ENCODE measurements at regions not wholly inside any gene's neighbourhood (a gene's known extent, or its start where the extent isn't known, plus 50 kb on each side); places are given as distances from the start of the nearest gene placed in this dataset.
"Not testable (repeated sequence)": the region's sequence is repeated elsewhere in the genome, so short reads cannot be mapped to it uniquely, and the experiment has no call there.

DNA sequence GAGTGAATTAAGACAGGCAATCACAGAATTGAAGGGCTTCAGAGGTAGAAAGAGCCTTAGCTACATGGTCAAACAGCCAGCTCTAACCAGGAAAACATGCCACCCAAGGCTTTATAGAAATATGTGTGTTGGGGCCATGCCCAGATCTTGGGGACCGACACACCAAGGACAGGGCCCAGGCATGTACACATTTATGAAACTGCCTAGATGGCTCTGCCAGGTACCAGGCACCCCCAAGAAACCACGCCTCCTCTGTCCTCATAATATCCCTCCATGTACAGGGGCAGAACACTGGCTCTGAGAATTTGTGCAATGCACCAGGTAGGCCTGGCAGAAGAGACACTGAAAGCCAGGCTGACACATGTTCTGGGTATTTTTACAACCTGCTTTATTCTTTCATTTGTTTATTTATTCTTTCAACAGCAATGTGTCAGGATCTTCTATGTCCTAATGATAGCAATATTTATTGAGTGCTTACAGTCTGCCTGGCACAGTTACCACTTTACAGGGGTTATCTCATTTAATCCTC is 137.9 kb upstream of the LSM14A start:
- Mint-ChIP-seq H3K27me3 (peaks cover 50% of the 10 kb centered on the region), H3K27ac (no peak overlapping the region), H3K4me1 (no peaks in the 10 kb centered on the region), H3K36me3 (ENCODE audit: low read depth) (no peaks in the 10 kb centered on the region), H3K4me3 (no peak overlapping the region)
- no peak for DNase-seq
- no peak for ATAC-seq
- no peaks in the 10 kb centered on the region for H3K9me3 ChIP-seq (ENCODE audit: control insufficient read depth, low read length, poor library complexity, severe bottlenecking)

DNA sequence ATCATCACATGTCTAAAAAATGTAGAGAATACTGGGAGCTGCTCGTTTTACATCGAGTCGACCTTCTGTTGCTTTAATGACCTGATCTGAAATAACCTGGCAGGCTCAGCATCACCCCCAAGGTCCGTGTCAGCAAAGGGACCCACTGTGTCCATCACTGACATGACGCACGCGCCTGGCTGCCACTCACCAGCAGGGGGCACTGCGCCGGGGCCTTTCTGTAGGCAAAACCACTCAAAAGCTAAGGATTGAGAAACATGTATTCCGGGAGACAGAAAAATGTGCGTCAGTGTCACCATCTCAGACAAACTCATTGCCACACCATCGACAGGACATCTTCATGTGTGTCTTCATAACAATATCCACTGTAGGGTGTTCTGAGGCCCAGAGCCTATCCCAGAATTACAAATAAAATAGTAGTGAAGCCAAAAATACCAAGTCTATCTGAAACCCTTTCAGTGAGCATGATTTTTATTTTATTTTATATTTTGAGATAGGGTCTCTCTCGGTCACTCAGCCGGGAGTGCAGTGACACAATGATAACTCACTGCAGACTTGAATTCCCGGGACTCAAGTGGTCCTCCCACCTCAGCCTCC is 130.3 kb upstream of the LSM14A start:
- peaks cover 2% of the 10 kb centered on the region for H3K36me3 Mint-ChIP-seq (ENCODE audit: low read depth)
- H3K27ac Mint-ChIP-seq, result no peak overlapping the region
- ATAC-seq (peak; percentile 48), DNase-seq (peak; percentile 46 to 58 (median 48))
- H3K27me3 Mint-ChIP-seq, result peaks cover 54% of the 10 kb centered on the region
- peaks cover 2% of the 10 kb centered on the region for H3K4me1 Mint-ChIP-seq
- no peaks in the 10 kb centered on the region for H3K9me3 ChIP-seq (ENCODE audit: control insufficient read depth, low read length, poor library complexity, severe bottlenecking)
- H3K4me3 Mint-ChIP-seq, result no peak overlapping the region

DNA sequence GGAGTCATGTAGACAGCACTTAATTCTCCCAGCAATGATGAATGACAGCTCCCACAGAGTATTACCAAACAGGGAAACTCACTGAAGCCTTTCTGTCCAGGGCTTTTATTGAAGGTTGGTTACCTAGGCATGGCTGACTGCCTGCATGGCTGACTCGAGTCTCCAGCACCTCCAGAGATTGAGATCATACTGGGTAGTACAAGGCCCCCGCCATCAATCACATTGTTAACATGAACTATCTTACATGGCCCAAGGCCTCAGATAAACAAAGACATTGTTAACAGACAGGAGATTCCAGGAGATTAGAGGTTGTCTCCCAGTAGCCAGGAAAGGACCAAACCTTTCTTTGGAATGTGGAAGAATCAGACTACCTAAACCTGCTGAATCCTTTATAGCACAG is 128.3 kb upstream of the LSM14A start:
- H3K27ac Mint-ChIP-seq, result no peak overlapping the region
- peaks cover 2% of the 10 kb centered on the region for H3K36me3 Mint-ChIP-seq (ENCODE audit: low read depth)
- peaks cover 67% of the 10 kb centered on the region for H3K27me3 Mint-ChIP-seq
- peaks cover 3% of the 10 kb centered on the region for H3K4me1 Mint-ChIP-seq
- ATAC-seq, result no peak
- DNase-seq, result no peak
- no peaks in the 10 kb centered on the region for H3K9me3 ChIP-seq (ENCODE audit: control insufficient read depth, low read length, poor library complexity, severe bottlenecking)
- H3K4me3 Mint-ChIP-seq, result no peak overlapping the region

DNA sequence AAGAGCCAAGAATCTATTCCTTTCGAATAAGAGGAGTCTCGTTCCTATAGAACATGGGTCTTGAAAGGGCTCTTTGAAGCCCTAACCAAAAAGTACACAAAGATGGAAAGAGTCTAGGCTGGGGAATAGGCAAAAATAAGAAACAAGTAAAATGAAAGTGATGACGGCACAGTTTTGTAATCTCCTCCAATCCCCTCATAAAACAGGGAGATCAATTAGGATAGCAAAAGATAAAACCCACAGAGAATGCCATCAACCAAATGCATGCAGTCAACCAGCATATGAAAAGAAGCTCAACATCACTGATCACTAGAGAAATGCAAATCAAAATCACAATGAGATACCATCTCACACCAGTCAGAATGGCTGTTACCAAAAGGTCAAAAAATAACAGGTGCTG is 122.4 kb upstream of the LSM14A start:
- H3K27ac Mint-ChIP-seq, result no peak overlapping the region
- H3K4me3 Mint-ChIP-seq, result no peak overlapping the region
- H3K36me3 Mint-ChIP-seq (ENCODE audit: low read depth), result no peaks in the 10 kb centered on the region
- peaks cover 60% of the 10 kb centered on the region for H3K27me3 Mint-ChIP-seq
- no peak for DNase-seq
- H3K4me1 Mint-ChIP-seq, result peaks cover 2% of the 10 kb centered on the region
- H3K9me3 ChIP-seq (ENCODE audit: control insufficient read depth, low read length, poor library complexity, severe bottlenecking), result no peaks in the 10 kb centered on the region
- ATAC-seq, result no peak

DNA sequence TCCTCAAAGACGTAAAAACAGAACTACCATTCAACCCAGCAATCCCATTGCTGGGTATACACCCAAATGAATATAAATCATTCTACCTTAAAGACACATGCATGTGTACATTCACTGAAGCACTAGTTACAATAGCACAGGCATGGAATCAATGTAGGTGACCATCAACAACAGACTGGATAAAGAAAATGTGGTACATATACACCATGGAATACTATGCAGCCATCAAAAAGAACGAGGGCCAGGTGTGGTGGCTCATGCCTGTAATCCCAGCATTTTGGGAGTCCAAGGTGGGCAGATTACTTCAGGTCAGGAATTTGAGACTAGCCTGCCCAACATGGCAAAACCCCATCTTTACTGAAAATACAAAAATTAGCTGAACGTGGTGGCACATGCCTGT is 121.9 kb upstream of the LSM14A start:
- not testable (repeated sequence) for H3K4me1 Mint-ChIP-seq; H3K27ac Mint-ChIP-seq; H3K9me3 ChIP-seq (ENCODE audit: control insufficient read depth, low read length, poor library complexity, severe bottlenecking); H3K36me3 Mint-ChIP-seq (ENCODE audit: low read depth); DNase-seq; ATAC-seq; H3K4me3 Mint-ChIP-seq
- peaks cover 59% of the 10 kb centered on the region for H3K27me3 Mint-ChIP-seq

DNA sequence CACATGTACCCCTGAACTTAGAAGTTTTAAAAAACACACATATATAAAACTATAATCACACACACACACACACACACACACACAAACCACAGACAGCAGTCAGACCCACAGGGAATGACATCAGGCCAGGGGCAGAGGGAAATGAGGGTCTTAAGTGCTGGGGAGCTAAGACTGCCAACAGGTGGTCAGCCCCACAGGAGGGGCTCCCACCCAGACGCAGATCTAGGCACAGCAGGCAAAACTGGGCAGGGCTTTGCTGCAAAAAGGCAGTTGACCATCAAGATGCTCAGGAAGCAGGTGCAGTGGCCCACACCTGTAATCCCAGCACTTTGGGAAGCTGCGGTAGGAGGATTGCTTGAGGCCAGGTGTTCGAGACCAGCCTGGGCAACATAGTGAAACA is 121.0 kb upstream of the LSM14A start:
- DNase-seq (no peak), ATAC-seq (no peak)
- Mint-ChIP-seq H3K4me1 (peaks cover 2% of the 10 kb centered on the region), H3K27me3 (peaks cover 51% of the 10 kb centered on the region), H3K27ac (no peak overlapping the region), H3K4me3 (no peak overlapping the region), H3K36me3 (ENCODE audit: low read depth) (no peaks in the 10 kb centered on the region)
- no peaks in the 10 kb centered on the region for H3K9me3 ChIP-seq (ENCODE audit: control insufficient read depth, low read length, poor library complexity, severe bottlenecking)

DNA sequence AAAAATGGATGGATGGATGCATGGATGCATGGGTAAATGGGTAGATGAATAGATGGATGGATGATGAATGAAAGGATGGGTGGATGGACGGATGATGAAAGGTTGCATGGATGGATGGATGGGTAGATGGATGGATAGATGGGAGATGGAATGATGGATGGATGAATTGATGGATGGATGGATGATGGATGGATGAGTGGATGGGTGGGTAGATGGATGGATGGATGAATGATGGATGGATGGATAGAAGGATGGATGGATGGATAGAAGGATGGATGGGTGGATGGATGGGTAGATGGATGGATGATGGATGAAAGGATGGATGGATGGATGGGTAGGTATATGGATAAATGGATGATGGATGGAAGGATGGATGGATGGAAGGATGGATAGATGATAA is 115.1 kb upstream of the LSM14A start:
- Mint-ChIP-seq H3K4me3 (no peak overlapping the region), H3K36me3 (ENCODE audit: low read depth) (no peaks in the 10 kb centered on the region), H3K4me1 (no peaks in the 10 kb centered on the region), H3K27me3 (peaks cover 20% of the 10 kb centered on the region), H3K27ac (no peak overlapping the region)
- ATAC-seq (no peak), DNase-seq (no peak)
- H3K9me3 ChIP-seq (ENCODE audit: control insufficient read depth, low read length, poor library complexity, severe bottlenecking), result no peaks in the 10 kb centered on the region

DNA sequence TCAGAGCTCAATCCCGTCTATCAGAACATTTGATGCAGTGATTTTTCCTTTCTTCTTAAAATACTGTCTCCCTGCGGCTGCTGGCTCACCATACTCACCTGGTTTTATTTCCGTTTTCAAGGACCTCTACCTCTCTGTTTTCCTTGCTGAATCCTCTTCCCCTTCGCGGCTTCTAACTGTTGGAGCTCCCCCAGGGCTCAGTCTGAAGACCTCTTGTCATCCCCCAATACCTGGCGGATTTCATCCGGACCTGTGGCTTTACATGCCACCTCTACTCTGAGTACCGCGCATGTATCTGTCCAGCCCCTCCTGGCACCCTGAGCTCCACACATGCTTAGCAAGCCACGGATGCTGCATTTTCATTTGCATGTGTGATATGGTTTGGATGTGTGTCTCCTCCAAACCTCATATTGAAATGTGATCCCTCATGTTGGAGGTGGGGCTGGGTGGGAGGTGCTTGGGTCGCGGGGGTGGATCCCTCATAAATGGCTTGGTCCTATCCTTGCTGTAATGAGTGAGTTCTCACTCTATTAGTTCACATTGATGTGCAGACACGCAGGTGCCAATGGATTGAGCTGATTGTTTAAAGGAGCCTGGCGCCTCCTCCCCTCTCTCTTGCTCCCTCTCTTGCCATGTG is 106.2 kb upstream of the LSM14A start:
- ATAC-seq, result no peak
- H3K4me3 Mint-ChIP-seq, result no peak overlapping the region
- H3K36me3 Mint-ChIP-seq (ENCODE audit: low read depth), result peaks cover 5% of the 10 kb centered on the region
- peaks cover 8% of the 10 kb centered on the region for H3K4me1 Mint-ChIP-seq
- H3K27ac Mint-ChIP-seq, result no peak overlapping the region
- no peaks in the 10 kb centered on the region for H3K9me3 ChIP-seq (ENCODE audit: control insufficient read depth, low read length, poor library complexity, severe bottlenecking)
- H3K27me3 Mint-ChIP-seq, result peaks cover 44% of the 10 kb centered on the region
- DNase-seq, result no peak

DNA sequence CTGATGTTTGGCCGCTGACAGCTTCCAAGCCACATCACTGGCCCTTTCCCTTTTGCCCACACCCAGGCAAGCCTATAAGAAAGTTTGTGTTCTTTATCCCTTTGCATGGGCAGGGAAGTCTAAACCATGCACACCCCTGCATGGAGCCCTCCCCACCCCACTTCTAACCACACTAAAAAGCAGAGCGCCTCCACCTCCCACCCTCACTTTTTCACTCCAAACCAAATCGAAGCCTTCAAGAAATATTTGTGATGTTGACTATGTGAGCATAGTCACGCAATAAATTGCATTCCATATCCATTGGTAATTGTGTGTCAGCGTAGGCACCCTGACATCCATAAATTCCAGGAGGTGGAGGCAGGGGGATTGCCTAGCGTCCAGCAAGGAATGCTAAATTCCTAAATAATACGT is 104.4 kb upstream of the LSM14A start:
- ATAC-seq, result no peak

DNA sequence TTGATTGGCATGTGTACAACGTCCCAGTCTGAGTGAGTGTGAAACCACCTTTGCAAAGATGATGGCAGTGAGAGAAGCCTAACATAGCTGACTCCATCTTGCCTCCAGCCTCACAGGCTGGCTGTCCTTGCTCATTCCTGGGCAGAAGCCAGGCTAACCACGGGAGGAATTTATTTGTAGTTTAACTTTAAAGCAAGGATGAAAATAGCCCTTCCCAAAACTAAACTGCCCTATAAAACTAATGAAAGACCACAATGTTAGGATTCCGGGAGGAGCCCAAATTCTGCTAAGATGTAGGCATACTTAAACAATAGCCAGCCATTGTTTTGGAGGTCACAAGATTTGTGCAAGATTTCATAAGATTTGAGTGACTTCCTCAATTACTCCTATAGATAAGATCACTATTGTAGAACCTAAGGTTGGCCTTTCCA is 96.6 kb upstream of the LSM14A start:
- ATAC-seq (no peak), DNase-seq (no peak)
- H3K27me3 Mint-ChIP-seq, result peaks cover 39% of the 10 kb centered on the region
- no peaks in the 10 kb centered on the region for H3K9me3 ChIP-seq (ENCODE audit: control insufficient read depth, low read length, poor library complexity, severe bottlenecking)
- H3K27ac Mint-ChIP-seq, result no peak overlapping the region
- no peak overlapping the region for H3K4me3 Mint-ChIP-seq
- H3K36me3 Mint-ChIP-seq (ENCODE audit: low read depth), result peaks cover 2% of the 10 kb centered on the region
- H3K4me1 Mint-ChIP-seq, result no peaks in the 10 kb centered on the region

More for the DNA sequence above, 104.4 kb upstream of the LSM14A start:
- peaks cover 5% of the 10 kb centered on the region for H3K36me3 Mint-ChIP-seq (ENCODE audit: low read depth)
- H3K4me1 Mint-ChIP-seq, result peaks cover 8% of the 10 kb centered on the region
- H3K27ac Mint-ChIP-seq, result no peak overlapping the region
- peaks cover 54% of the 10 kb centered on the region for H3K27me3 Mint-ChIP-seq
- H3K9me3 ChIP-seq (ENCODE audit: control insufficient read depth, low read length, poor library complexity, severe bottlenecking), result no peaks in the 10 kb centered on the region
- H3K4me3 Mint-ChIP-seq, result no peak overlapping the region
- DNase-seq, result no peak

DNA sequence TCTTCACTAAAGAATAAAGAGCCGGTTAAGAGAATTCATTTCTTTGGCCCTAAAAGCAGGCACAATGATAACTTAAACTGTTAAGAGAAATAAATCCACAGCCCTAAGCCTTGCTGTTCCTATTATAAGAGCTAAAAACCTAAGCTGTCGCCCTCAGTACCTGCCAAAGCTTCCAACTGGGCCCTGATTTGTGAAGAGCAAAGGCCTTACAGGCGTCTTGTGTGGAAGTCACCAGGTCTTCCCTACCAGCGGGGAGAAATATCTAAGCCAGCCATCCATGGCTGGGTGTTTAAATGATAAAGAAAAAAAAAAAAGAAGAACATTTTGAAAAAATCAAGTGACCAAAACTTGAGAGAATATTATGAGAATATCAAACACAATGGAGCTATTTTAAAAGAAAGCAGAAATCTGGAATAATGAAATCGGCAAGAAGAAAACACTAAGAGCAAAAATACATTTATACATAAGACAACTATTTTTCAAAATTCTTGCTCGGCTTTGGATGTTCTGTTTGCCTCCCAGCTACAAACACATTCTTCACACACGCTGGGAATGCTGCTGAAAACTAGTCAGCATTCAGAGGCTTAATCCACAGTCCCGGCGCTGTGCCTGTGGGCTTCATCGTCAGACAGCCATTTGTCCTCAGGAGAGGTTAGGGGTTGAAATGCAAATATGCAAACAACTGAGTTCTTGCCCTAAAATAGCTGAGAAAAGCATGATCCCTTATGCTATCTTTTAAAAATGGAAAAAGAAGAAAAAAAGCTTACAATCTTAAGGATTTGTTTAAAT is 89.8 kb upstream of the LSM14A start:
- H3K4me3 Mint-ChIP-seq, result no peak overlapping the region
- H3K27ac Mint-ChIP-seq, result no peak overlapping the region
- peaks cover 34% of the 10 kb centered on the region for H3K27me3 Mint-ChIP-seq
- ATAC-seq (no peak), DNase-seq (no peak)
- H3K9me3 ChIP-seq (ENCODE audit: control insufficient read depth, low read length, poor library complexity, severe bottlenecking), result no peaks in the 10 kb centered on the region
- H3K4me1 Mint-ChIP-seq, result no peaks in the 10 kb centered on the region
- no peaks in the 10 kb centered on the region for H3K36me3 Mint-ChIP-seq (ENCODE audit: low read depth)

DNA sequence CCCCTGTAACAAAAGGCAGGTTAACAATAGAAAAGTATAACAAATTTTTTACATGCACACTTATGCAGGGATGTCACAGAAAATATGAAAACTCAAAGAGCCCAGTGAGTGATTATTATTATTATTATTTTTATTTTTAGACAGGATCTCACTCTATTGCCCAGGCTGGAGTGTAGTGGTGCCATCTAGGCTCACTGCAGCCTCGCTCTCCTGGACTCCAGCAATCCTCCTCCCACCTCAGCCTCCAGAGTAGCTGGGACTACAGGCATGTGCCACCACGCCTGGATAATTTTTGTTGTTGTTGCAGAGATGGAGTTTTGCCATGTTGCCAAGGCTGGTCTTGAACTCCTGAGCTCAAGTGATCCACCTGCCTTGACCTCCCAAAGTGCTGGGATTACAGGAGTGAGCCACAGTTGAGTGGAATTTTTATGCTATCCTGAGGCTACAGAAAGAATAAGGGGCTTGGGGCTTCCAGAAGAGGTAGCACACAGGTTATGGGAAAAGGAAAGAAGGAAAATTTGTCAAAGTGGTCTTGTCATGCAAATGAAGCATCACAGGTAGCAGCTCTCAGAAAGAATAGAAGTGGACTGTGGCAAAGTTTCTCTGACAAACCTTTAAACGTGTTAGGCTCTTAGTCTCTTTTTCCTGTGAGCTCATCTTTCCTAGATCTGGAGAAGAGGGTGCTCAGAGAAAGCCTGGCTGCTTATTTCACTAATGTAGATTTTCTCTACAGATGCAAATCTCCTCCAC is 87.7 kb upstream of the LSM14A start:
- H3K9me3 ChIP-seq (ENCODE audit: control insufficient read depth, low read length, poor library complexity, severe bottlenecking), result no peaks in the 10 kb centered on the region
- Mint-ChIP-seq H3K4me3 (no peak overlapping the region), H3K27me3 (peaks cover 44% of the 10 kb centered on the region), H3K4me1 (no peaks in the 10 kb centered on the region), H3K27ac (no peak overlapping the region), H3K36me3 (ENCODE audit: low read depth) (peaks cover 2% of the 10 kb centered on the region)
- DNase-seq (no peak), ATAC-seq (no peak)

DNA sequence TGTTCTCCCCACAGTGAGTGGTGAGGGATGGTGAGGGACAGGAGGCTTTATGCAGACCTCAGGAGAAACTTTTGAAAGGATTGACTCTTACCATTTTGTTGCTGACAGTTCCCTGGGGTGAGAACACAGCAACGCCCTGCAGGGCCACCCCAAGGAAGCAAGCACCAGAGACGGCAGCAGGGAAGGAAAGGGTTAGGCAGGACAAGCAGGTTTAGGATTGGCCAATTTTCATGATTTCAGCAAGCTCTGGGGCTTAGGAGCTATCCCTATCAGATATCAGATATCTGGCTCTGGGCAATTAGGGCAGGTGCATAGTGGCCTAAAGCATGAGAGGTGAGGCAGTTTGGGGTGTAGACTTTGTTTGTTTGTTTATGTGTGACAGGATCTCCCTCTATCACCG is 87.0 kb upstream of the LSM14A start:
- H3K9me3 ChIP-seq (ENCODE audit: control insufficient read depth, low read length, poor library complexity, severe bottlenecking), result no peaks in the 10 kb centered on the region
- ATAC-seq (no peak), DNase-seq (no peak)
- Mint-ChIP-seq H3K4me1 (no peaks in the 10 kb centered on the region), H3K27me3 (peaks cover 51% of the 10 kb centered on the region), H3K27ac (no peak overlapping the region), H3K4me3 (no peak overlapping the region), H3K36me3 (ENCODE audit: low read depth) (peaks cover 5% of the 10 kb centered on the region)

All from T-helper 17 cell (primary cell).